ENCODE measurements at regions not wholly inside any gene's neighbourhood (a gene's known extent, or its start where the extent isn't known, plus 50 kb on each side); places are given as distances from the start of the nearest gene placed in this dataset.

DNA sequence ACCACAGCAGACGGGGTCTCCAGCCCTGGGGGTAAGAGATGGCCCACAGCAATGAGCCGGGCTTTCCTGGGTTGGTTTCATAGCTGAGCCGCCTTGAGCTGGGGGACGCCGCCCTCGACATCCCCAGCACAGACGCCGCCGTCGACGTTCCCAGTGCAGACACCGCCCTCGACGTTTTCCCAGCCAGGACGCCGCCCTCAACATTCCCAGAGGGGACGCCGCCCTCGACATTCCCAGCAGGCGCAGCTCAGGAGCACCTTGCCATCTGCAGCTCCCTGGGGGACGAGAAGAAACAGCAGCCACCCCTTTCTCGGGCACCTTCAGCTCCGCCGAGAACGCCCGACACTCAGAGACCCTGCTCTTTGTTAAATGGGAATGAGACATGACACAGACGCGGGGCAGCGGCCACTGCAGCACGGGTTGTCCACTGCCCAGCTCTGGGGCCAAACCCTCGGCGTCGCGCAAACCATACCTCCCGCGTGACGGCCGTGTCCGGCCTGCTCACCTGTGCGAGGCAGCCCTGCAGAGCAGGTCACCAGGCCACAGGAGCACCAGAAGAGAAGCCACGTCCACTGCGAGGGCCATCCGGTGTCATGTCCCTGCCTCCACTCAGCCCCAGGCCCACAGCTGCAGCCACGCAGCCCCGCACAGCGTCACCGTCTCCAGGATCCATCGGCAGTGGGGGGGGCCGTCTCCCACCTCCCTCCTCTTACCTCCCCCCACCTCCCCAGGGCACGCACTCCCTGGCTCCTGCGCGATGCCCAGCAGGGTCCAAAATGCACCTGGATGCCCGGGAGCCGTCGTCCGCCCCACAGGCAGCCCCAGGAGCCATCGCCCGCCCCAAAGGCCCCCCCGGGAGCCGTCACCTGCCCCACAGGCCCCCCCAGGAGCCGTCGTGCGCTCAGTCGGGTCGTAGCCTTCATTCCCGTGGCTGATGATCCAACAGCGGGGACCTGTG lies 77.4 kb upstream of the GALNT9 start:
- no peaks in the 10 kb centered on the region for H3K4me1 Mint-ChIP-seq (ENCODE audit: low read depth)
- H3K36me3 Mint-ChIP-seq (ENCODE audit: low read depth) = no peaks in the 10 kb centered on the region
- DNase-seq (ENCODE audit: low spot score) = peak; percentile 88
- H3K27me3 Mint-ChIP-seq (ENCODE audit: low read depth) = peaks cover 21% of the 10 kb centered on the region
- TF ChIP-seq, protein P1, sequence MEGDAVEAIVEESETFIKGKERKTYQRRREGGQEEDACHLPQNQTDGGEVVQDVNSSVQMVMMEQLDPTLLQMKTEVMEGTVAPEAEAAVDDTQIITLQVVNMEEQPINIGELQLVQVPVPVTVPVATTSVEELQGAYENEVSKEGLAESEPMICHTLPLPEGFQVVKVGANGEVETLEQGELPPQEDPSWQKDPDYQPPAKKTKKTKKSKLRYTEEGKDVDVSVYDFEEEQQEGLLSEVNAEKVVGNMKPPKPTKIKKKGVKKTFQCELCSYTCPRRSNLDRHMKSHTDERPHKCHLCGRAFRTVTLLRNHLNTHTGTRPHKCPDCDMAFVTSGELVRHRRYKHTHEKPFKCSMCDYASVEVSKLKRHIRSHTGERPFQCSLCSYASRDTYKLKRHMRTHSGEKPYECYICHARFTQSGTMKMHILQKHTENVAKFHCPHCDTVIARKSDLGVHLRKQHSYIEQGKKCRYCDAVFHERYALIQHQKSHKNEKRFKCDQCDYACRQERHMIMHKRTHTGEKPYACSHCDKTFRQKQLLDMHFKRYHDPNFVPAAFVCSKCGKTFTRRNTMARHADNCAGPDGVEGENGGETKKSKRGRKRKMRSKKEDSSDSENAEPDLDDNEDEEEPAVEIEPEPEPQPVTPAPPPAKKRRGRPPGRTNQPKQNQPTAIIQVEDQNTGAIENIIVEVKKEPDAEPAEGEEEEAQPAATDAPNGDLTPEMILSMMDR (IDR thresholded peaks at IDR 0.05) = no peak
- H3K27ac Mint-ChIP-seq (ENCODE audit: unreplicated experiment) = no peak overlapping the region
- no peak overlapping the region for H3K4me3 Mint-ChIP-seq (ENCODE audit: unreplicated experiment)
- no peaks in the 10 kb centered on the region for H3K9me3 Mint-ChIP-seq (ENCODE audit: low read depth)

DNA sequence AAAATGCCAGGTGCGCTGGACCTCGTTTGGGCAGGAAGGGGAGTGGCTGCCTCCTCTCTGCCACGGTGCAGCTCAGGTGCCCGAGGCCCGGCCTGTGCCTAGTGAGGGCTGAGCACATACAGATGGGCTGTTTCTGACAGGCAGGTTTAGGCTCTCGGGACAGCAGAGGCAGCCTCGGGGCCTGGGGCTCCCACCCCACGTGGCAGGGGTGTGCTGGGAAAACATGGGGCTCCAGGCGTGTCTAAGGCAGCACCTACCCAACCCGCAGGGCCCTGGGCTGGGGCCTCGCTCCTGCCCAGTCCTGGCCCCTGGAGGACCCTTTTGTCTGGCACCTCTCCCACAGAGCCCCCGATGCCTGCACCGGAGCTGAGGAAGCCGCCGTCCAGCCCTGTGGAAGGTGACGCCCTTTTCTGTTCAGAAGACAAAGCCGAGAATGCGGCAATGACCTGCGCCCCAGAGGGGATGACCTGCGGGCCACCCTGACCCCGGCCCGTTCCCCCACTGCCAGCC lies 76.4 kb upstream of the GALNT9 start:
- Mint-ChIP-seq H3K36me3 (ENCODE audit: low read depth) (no peaks in the 10 kb centered on the region), H3K9me3 (ENCODE audit: low read depth) (no peaks in the 10 kb centered on the region), H3K27ac (ENCODE audit: unreplicated experiment) (no peak overlapping the region), H3K4me1 (ENCODE audit: low read depth) (no peaks in the 10 kb centered on the region), H3K4me3 (ENCODE audit: unreplicated experiment) (no peak overlapping the region), H3K27me3 (ENCODE audit: low read depth) (peaks cover 25% of the 10 kb centered on the region)
- TF ChIP-seq, protein P1 (IDR thresholded peaks at IDR 0.05) = no peak
- DNase-seq (ENCODE audit: low spot score) = peak; percentile 81

DNA sequence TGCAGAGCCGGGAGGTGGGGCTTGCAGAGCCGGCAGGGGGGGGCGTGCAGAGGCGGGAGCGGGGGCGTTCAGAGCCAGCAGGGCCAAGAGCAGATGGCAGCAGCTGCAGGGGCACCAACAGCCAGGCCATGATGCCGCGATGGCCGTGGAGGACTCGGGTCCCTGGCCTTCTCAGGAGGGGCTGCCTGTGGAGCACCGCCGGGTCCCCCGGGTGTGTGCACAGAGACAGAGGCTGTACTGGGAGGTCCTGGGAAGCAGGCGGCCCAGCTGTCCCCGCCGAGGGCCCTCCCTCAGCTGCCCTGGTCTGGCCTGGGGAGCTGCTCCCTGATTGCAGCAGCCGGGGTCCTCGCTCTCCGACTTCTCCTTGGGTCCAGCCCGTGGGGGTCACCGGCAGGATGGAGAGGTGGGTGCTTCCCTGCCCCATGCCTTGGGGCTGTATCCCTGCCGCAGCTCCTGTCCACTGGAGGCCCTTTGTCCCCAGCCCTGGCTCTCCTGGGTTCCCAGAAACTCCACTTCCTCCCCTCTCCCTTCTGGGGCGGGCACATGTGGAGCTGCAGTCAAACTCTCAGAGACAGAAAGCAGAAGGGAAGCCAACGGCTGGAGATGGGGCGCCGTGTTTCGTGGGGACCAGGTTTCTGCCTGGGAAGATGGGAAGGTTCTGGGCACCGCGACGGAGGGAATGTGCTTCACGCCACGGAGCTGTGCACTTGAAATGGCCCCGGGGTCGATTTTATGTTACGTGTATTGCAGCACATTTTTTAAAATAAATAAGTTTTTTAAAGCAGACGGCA lies 75.8 kb upstream of the GALNT9 start:
- Mint-ChIP-seq H3K4me1 (ENCODE audit: low read depth) (no peaks in the 10 kb centered on the region), H3K4me3 (ENCODE audit: unreplicated experiment) (no peak overlapping the region), H3K9me3 (ENCODE audit: low read depth) (no peaks in the 10 kb centered on the region), H3K36me3 (ENCODE audit: low read depth) (no peaks in the 10 kb centered on the region), H3K27me3 (ENCODE audit: low read depth) (peaks cover 26% of the 10 kb centered on the region), H3K27ac (ENCODE audit: unreplicated experiment) (no peak overlapping the region)
- DNase-seq (ENCODE audit: low spot score) = peak; percentile 93
- TF ChIP-seq, protein P1 (IDR thresholded peaks at IDR 0.05) = no peak

DNA sequence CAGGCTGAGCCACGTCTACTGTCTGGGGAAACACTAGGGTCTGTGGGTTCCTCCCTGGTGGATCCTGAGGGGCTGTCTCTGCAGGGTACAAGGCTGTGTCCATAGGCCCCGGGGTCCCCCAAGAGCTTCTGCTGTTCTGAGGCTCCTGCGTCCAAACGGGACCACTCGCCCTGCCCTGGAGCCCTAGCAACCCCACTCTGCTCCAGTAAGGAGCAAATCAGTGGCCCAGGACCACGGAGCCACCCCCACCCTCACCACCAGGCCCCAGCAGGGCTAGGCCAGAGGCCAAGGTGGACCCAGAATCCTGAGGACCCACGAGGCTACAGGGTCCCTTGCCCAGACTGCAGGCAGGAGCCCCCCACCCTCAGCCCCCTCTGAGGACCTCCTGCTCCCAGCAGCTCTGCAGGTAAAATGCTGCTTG lies 75.1 kb upstream of the GALNT9 start:
- H3K4me3 Mint-ChIP-seq (ENCODE audit: unreplicated experiment) = no peak overlapping the region
- no peaks in the 10 kb centered on the region for H3K4me1 Mint-ChIP-seq (ENCODE audit: low read depth)
- no peaks in the 10 kb centered on the region for H3K36me3 Mint-ChIP-seq (ENCODE audit: low read depth)
- peaks cover 26% of the 10 kb centered on the region for H3K27me3 Mint-ChIP-seq (ENCODE audit: low read depth)
- no peaks in the 10 kb centered on the region for H3K9me3 Mint-ChIP-seq (ENCODE audit: low read depth)
- H3K27ac Mint-ChIP-seq (ENCODE audit: unreplicated experiment) = no peak overlapping the region
- TF ChIP-seq, protein P1 (IDR thresholded peaks at IDR 0.05) = no peak
- DNase-seq (ENCODE audit: low spot score) = peak; percentile 72

Data from chondrocyte (in vitro differentiated cells).